ENCODE measurements at regions not wholly inside any gene's neighbourhood (a gene's known extent, or its start where the extent isn't known, plus 50 kb on each side); places are given as distances from the start of the nearest gene placed in this dataset.
A peak's percentile ranks its signal among the peaks of the same experiment; 100 is the strongest.

- TF ChIP-seq ZNF462 (CRISPR knock-in tag; IDR thresholded peaks at IDR 0.05) (peak; percentile 75), STAT1 (IDR thresholded peaks at IDR 0.05; ENCODE audit: unreplicated experiment) (no peak)
Measured at GRCh38 chr10:121070275-121071070, 219.3 kb downstream of the WDR11 start (continued).

DNA sequence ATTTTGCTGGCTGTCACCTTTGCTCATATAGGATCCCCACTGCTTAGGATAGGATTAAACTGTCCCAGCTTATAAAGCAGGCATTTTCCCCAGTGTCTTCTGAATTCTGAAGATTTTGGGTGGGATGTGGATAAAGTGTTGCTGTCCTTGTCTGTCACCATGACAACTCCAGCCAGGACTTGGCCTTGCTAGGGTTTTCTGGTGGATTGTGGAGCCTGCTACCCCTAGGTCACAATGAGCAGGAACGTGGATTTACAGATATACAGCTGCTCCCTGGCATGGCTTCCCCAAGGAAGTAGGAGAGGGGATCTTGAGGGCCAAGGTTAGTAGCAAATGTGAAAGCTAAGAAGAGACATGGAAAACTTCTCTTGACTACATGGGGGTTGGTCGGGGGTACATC is 220.7 kb downstream of the WDR11 start:
- TF ChIP-seq EZH2 (IDR thresholded peaks at IDR 0.05; ENCODE audit: low read depth, unreplicated experiment) (no peak), POLR2AphosphoS5 (IDR thresholded peaks at IDR 0.05; ENCODE audit: low read depth) (no peak), STAT1 (IDR thresholded peaks at IDR 0.05; ENCODE audit: unreplicated experiment) (no peak), CTCF (conservative IDR thresholded peaks at IDR 0.05; ENCODE audit: low read depth in 2 of 2) (no peak), ZNF462 (CRISPR knock-in tag; IDR thresholded peaks at IDR 0.05) (no peak), JUNB (IDR thresholded peaks at IDR 0.05; ENCODE audit: unreplicated experiment) (no peak)
- no peak overlapping the region for H3K27ac Mint-ChIP-seq
- DNase-seq (ENCODE audit: low spot score) (no peak), ATAC-seq (no peak)
- Histone ChIP-seq H3F3A (replicated peaks; ENCODE audit: low read depth) (no peaks in the 10 kb centered on the region), H4K20me1 (replicated peaks; ENCODE audit: insufficient read depth) (no peaks in the 10 kb centered on the region), H3K4me3 (no peak overlapping the region), H3K27ac (ENCODE audit: low read depth) (no peak overlapping the region), H3K79me2 (replicated peaks; ENCODE audit: insufficient read depth) (no peaks in the 10 kb centered on the region), H2AFZ (0 out of 2 replicates have a peak overlapping the region, but pooled peaks have one; percentile 28), H3K27me3 (ENCODE audit: insufficient read depth) (no peaks in the 10 kb centered on the region), H3K4me1 (ENCODE audit: insufficient read depth) (no peaks in the 10 kb centered on the region), H3K36me3 (ENCODE audit: insufficient read depth) (no peaks in the 10 kb centered on the region), H3K9me2 (ENCODE audit: insufficient read depth) (no peaks in the 10 kb centered on the region), H3K4me2 (no peak overlapping the region)
- H3K27me3 Mint-ChIP-seq (ENCODE audit: insufficient read depth, low read depth, poor library complexity), result peaks cover 2% of the 10 kb centered on the region
- no peaks in the 10 kb centered on the region; the same call in 2 of the 3 replicates for H3K36me3 Mint-ChIP-seq (ENCODE audit: low read depth)
- no peak overlapping the region for H3K4me3 Mint-ChIP-seq
- no peaks in the 10 kb centered on the region for H3K4me1 Mint-ChIP-seq
- H3K9me3 Mint-ChIP-seq, result no peaks in the 10 kb centered on the region

Measured in GM23338 (cell line).